Thyroid gland (tissue), 4 donors: ENCODE measurements at regions not wholly inside any gene's neighbourhood (a gene's known extent, or its start where the extent isn't known, plus 50 kb on each side); places are given as distances from the start of the nearest gene placed in this dataset.

Experiments
- CTCF ChIP-seq, 6 experiments: fragments of 200-600 bp in 3 of 6; fragments of 450-650 bp in 3 of 6; sonication (generic) in 3 of 6; IDR thresholded peaks; one replicate each; pipeline ENCODE4 v1.5.1; 2016 to 2019; ENCODE audit warnings: antibody characterized with exemption in 6 of 6, mild to moderate bottlenecking in 2 of 6, inconsistent platforms in 1 of 6, moderate library complexity in 1 of 6
- POLR2A ChIP-seq, 2 donors: fragments of 450-650 bp; IDR thresholded peaks; one replicate each; pipeline ENCODE4 v1.6.1; 2017; ENCODE audit warnings: antibody characterized with exemption in 2 of 2, mild to moderate bottlenecking in 2 of 2, moderate library complexity in 1 of 2

GRCh38 chr15:89405494-89405893 is 70.9 kb upstream of the POLG start:
- no peak for TF ChIP-seq CTCF (IDR thresholded peaks at IDR 0.05)
- TF ChIP-seq POLR2A (IDR thresholded peaks at IDR 0.05): no peak
